PC-9 (cell line): ENCODE measurements at regions not wholly inside any gene's neighbourhood (a gene's known extent, or its start where the extent isn't known, plus 50 kb on each side); places are given as distances from the start of the nearest gene placed in this dataset.
A peak's percentile ranks its signal among the peaks of the same experiment; 100 is the strongest.
"Not testable (repeated sequence)": the region's sequence is repeated elsewhere in the genome, so short reads cannot be mapped to it uniquely, and the experiment has no call there.

Experiments
- BruUV-seq: library from RNA; stranded (reverse); fragments of 400-500 nt; replicated peaks from 2 replicates; lab custom pipeline; 2021; lab: Mats Ljungman, UMichigan
- CTCF ChIA-PET: fragments of 300-600 bp; sonication (Branson Sonifier 250); formaldehyde crosslinking; loops from one replicate; lab custom pipeline; 2022; ENCODE audit warnings: antibody characterized with exemption; lab: Charles Lee
- POLR2A ChIA-PET: fragments of 300-600 bp; sonication (Branson Sonifier 250); formaldehyde crosslinking; loops from one replicate; lab custom pipeline; 2022; ENCODE audit warnings: antibody characterized with exemption; ENCODE audit not compliant: unreplicated experiment; lab: Charles Lee
- DNase-seq, 2 experiments: peaks; one replicate each; pipeline versions ENCODE4 v3.0.0 to v3.0.0-alpha.2; 2015 to 2022; ENCODE audit warnings: mixed read lengths in 1 of 2
- H2AFZ ChIP-seq: fragments of 200-600 bp; sonication (generic); 2 replicates; pipeline ENCODE4 v1.8.1; 2017; ENCODE audit warnings: antibody characterized with exemption
- H3F3A ChIP-seq: fragments of 200-600 bp; sonication (generic); 2 replicates; pipeline ENCODE4 v1.8.1; 2017; ENCODE audit warnings: antibody characterized with exemption, mild to moderate bottlenecking, low read depth; ENCODE audit not compliant: insufficient read depth
- H3K27ac ChIP-seq: fragments of 200-600 bp; sonication (generic); 2 replicates; pipeline ENCODE4 v1.6.1; 2016; ENCODE audit warnings: mixed run types
- H3K27me3 ChIP-seq: fragments of 200-600 bp; sonication (generic); 2 replicates; pipeline ENCODE4 v1.6.1; 2016; ENCODE audit warnings: low read depth, mixed run types; ENCODE audit not compliant: insufficient read depth
- H3K36me3 ChIP-seq: fragments of 200-600 bp; sonication (generic); 2 replicates; pipeline ENCODE4 v1.6.1; 2016; ENCODE audit warnings: low read depth, mixed run types
- H3K4me1 ChIP-seq: fragments of 200-600 bp; sonication (generic); replicated peaks from 2 replicates; pipeline ENCODE4 v1.6.1; 2016; ENCODE audit warnings: mixed run types; ENCODE audit not compliant: insufficient read depth
- H3K4me2 ChIP-seq: fragments of 200-600 bp; sonication (generic); 2 replicates; pipeline ENCODE4 v1.6.1; 2017; ENCODE audit warnings: mixed run types
- H3K4me3 ChIP-seq: fragments of 200-600 bp; sonication (generic); 2 replicates; pipeline ENCODE4 v1.6.1; 2016; ENCODE audit warnings: mixed run types
- H3K79me2 ChIP-seq: fragments of 200-600 bp; sonication (generic); 2 replicates; pipeline ENCODE4 v1.6.1; 2017; ENCODE audit warnings: low read depth, mixed run types
- H3K9me2 ChIP-seq: fragments of 200-600 bp; sonication (generic); 2 replicates; pipeline ENCODE4 v1.8.1; 2017; ENCODE audit warnings: mild to moderate bottlenecking; ENCODE audit not compliant: insufficient read depth
- H3K9me3 ChIP-seq: fragments of 200-600 bp; sonication (generic); 2 replicates; pipeline ENCODE4 v1.8.1; 2016; ENCODE audit warnings: low read depth; ENCODE audit not compliant: insufficient read depth
- H4K20me1 ChIP-seq: fragments of 200-600 bp; sonication (generic); 2 replicates; pipeline ENCODE4 v1.8.1; 2017; ENCODE audit not compliant: insufficient read depth
- CTCF ChIP-seq: fragments of 200-600 bp; sonication (generic); conservative IDR thresholded peaks from 2 replicates; pipeline ENCODE4 v1.6.1; 2017; ENCODE audit warnings: mixed run types, antibody characterized with exemption, mild to moderate bottlenecking, moderate library complexity
- EZH2 ChIP-seq: fragments of 200-600 bp; sonication (generic); IDR thresholded peaks from 2 replicates; pipeline ENCODE4 v1.8.0; 2017; ENCODE audit warnings: antibody characterized with exemption, low read depth
- intact Hi-C: fragments of 100-400 bp; cut with micrococcal nuclease; formaldehyde crosslinking; loops from one replicate; pipeline ENCODE4 v1.10.0; 2022; ENCODE audit not compliant: unreplicated experiment

- TF ChIP-seq CTCF, result no peak
- no peak for TF ChIP-seq EZH2
- no TSS peak for BruUV-seq
- CTCF ChIA-PET, result no interaction called here
- Histone ChIP-seq H3K4me2 (no peak overlapping the region), H3K9me2 (no peaks in the 10 kb centered on the region), H3K36me3 (no peaks in the 10 kb centered on the region), H3K79me2 (no peaks in the 10 kb centered on the region), H4K20me1 (no peaks in the 10 kb centered on the region; the same call in 1 of the 2 replicates), H3K4me1 (no peaks in the 10 kb centered on the region), H3K4me3 (no peak overlapping the region), H2AFZ (no peak overlapping the region), H3F3A (no peaks in the 10 kb centered on the region), H3K27me3 (no peaks in the 10 kb centered on the region), H3K9me3 (no peaks in the 10 kb centered on the region), H3K27ac (no peak overlapping the region)
- DNase-seq, result no peak
- POLR2A ChIA-PET, result no interaction called here
- intact Hi-C loops, result no loop called here
These were observed 1243.0 kb upstream of the RAG2 start for GRCh38 chr11:37841016-37841415.

- H3K9me3 ChIP-seq, POLR2A ChIA-PET, H3K36me3 ChIP-seq, H3K79me2 ChIP-seq, H3F3A ChIP-seq, CTCF ChIA-PET, H4K20me1 ChIP-seq, H3K4me1 ChIP-seq, BruUV-seq, intact Hi-C loops, H2AFZ ChIP-seq, H3K27ac ChIP-seq, H3K9me2 ChIP-seq, H3K27me3 ChIP-seq, H3K4me2 ChIP-seq, H3K4me3 ChIP-seq, DNase-seq: not testable (repeated sequence)
These were observed 1242.3 kb upstream of the RAG2 start for GRCh38 chr11:37840345-37840744.

DNA sequence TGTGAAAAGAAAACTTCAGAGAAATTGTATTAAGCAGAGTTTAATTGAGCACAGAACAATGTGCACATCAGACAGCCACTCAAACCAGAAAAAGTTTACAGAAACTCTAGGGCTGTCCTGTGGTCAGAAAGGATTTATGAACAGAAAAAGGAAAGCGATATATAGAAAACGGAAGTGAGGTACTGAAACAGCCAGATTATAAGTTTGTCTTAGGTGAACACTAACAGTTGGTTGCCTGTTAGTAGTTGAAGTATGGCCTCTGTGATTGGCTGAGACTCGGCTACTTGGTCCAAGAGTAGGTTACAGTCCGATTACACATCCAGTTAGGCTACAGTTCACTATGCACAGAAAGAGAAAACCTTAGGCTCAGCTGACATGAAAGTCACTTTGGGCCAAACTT is 1232.5 kb upstream of the RAG2 start:
- Histone ChIP-seq H3K79me2 (no peaks in the 10 kb centered on the region), H3K27ac (no peak overlapping the region), H3F3A (no peaks in the 10 kb centered on the region), H3K27me3 (no peaks in the 10 kb centered on the region), H2AFZ (0 out of 2 replicates have a peak overlapping the region, but pooled peaks have one; percentile 12), H4K20me1 (no peaks in the 10 kb centered on the region), H3K9me2 (no peaks in the 10 kb centered on the region), H3K4me1 (no peaks in the 10 kb centered on the region), H3K4me3 (no peak overlapping the region), H3K9me3 (0 out of 2 replicates have a peak, but pooled peaks cover 4% of the 10 kb centered on the region), H3K36me3 (no peaks in the 10 kb centered on the region), H3K4me2 (no peak overlapping the region)
- ChIA-PET POLR2A (no interaction called here), CTCF (no interaction called here)
- no peak for DNase-seq
- intact Hi-C loops, result no loop called here
- BruUV-seq, result no TSS peak
- no peak for TF ChIP-seq CTCF
- no peak for TF ChIP-seq EZH2

DNA sequence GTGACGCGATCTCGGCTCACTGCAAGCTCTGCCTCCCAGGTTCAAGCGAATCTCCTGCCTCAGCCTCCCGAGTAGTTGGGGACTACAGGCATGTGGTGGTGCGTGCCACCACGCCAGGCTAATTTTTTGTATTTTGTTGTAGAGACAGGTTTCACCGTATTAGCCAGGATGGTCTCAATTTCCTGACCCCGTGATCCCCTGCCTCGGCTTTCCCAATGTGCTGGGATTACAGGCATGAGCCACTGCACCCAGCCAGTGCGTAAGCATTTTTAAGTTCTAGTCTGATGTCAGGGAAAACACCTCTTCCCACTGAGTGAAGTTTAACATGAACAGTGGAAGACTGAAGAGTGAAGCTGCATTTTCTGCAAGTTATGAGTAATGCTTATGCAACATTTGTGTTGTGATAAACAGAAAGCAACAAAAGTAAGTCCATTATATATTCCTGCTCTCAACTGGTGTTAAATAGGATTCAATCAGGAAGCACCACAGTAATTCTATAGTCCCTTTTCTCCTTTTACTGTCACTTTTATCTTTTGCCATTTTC is 1219.8 kb upstream of the RAG2 start:
- Histone ChIP-seq H3K27me3 (no peaks in the 10 kb centered on the region), H3K4me1 (no peaks in the 10 kb centered on the region), H3K36me3 (no peaks in the 10 kb centered on the region), H3F3A (no peaks in the 10 kb centered on the region), H3K4me2 (no peak overlapping the region), H3K9me3 (no peaks in the 10 kb centered on the region), H4K20me1 (no peaks in the 10 kb centered on the region), H2AFZ (no peak overlapping the region), H3K79me2 (no peaks in the 10 kb centered on the region), H3K9me2 (no peaks in the 10 kb centered on the region), H3K4me3 (no peak overlapping the region), H3K27ac (no peak overlapping the region)
- intact Hi-C loops, result no loop called here
- DNase-seq, result no peak
- ChIA-PET CTCF (no interaction called here), POLR2A (interaction anchor here (0.6 kb wide), 1 partner anchor 955 kb away, joined by 4 read pairs; no protein-coding TSS in a partner anchor)
- TF ChIP-seq EZH2 (no peak), CTCF (no peak)
- no TSS peak for BruUV-seq
